ENCODE measurements at regions not wholly inside any gene's neighbourhood (a gene's known extent, or its start where the extent isn't known, plus 50 kb on each side); places are given as distances from the start of the nearest gene placed in this dataset.

GRCh38 chr19:56994251-56995017 is 125.4 kb upstream of the USP29 start:
- no peak for DNase-seq (ENCODE audit: low read depth, low spot score)

GRCh38 chr19:56995303-56995702 is 124.5 kb upstream of the USP29 start:
- TF ChIP-seq, protein P1, sequence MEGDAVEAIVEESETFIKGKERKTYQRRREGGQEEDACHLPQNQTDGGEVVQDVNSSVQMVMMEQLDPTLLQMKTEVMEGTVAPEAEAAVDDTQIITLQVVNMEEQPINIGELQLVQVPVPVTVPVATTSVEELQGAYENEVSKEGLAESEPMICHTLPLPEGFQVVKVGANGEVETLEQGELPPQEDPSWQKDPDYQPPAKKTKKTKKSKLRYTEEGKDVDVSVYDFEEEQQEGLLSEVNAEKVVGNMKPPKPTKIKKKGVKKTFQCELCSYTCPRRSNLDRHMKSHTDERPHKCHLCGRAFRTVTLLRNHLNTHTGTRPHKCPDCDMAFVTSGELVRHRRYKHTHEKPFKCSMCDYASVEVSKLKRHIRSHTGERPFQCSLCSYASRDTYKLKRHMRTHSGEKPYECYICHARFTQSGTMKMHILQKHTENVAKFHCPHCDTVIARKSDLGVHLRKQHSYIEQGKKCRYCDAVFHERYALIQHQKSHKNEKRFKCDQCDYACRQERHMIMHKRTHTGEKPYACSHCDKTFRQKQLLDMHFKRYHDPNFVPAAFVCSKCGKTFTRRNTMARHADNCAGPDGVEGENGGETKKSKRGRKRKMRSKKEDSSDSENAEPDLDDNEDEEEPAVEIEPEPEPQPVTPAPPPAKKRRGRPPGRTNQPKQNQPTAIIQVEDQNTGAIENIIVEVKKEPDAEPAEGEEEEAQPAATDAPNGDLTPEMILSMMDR (IDR thresholded peaks at IDR 0.05; ENCODE audit: insufficient read depth, low read length, missing control alignments), result no peak
- no peak for DNase-seq (ENCODE audit: low read depth, low spot score)
- POLR2A ChIA-PET, result no interaction called here

More at GRCh38 chr19:56994251-56995017, 125.4 kb upstream of the USP29 start:
- H3K4me3 ChIP-seq (ENCODE audit: low read depth, low read length), result no peak overlapping the region
- TF ChIP-seq, protein P1 (IDR thresholded peaks at IDR 0.05; ENCODE audit: insufficient read depth, low read length, missing control alignments), result no peak
- POLR2A ChIA-PET, result no interaction called here
- CTCF ChIA-PET, result no interaction called here

GRCh38 chr19:57002195-57002601 is 117.6 kb upstream of the USP29 start:
- ChIA-PET CTCF (no interaction called here), POLR2A (no interaction called here)
- no peak for DNase-seq (ENCODE audit: low read depth, low spot score)
- no peak overlapping the region for H3K4me3 ChIP-seq (ENCODE audit: low read depth, low read length)
- TF ChIP-seq, protein P1 (IDR thresholded peaks at IDR 0.05; ENCODE audit: insufficient read depth, low read length, missing control alignments), result no peak

More at GRCh38 chr19:56995303-56995702, 124.5 kb upstream of the USP29 start:
- H3K4me3 ChIP-seq (ENCODE audit: low read depth, low read length), result no peak overlapping the region
- CTCF ChIA-PET, result no interaction called here

DNA sequence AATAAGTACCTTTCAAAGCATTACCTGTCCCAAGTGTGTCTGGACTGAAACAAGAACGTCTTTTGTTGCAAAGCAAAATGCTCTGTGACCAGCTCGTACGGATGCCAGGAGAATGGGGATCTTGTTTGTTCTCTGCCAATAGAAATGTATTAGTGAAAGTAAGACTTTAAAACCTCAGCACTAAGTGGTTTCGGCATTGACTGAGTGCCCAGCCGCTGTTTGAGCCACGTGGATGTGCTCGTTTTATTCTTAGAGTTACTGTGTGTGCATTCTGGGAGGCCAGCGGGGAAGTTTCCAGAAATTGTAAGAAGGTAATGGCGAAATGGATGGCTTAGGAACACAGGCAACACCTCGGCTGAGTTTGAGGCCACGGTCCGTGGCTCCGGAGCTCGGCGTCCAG is 117.1 kb upstream of the USP29 start:
- ChIA-PET CTCF (no interaction called here), POLR2A (no interaction called here)
- no peak for DNase-seq (ENCODE audit: low read depth, low spot score)
- no peak overlapping the region for H3K4me3 ChIP-seq (ENCODE audit: low read depth, low read length)
- TF ChIP-seq, protein P1 (IDR thresholded peaks at IDR 0.05; ENCODE audit: insufficient read depth, low read length, missing control alignments), result no peak

- no peak overlapping the region for H3K4me3 ChIP-seq (ENCODE audit: low read depth, low read length)
- TF ChIP-seq, protein P1 (IDR thresholded peaks at IDR 0.05; ENCODE audit: insufficient read depth, low read length, missing control alignments), result no peak
- CTCF ChIA-PET, result no interaction called here
- POLR2A ChIA-PET, result no interaction called here
- no peak for DNase-seq (ENCODE audit: low read depth, low spot score)
Measured at GRCh38 chr19:57004418-57004817, 115.4 kb upstream of the USP29 start.

DNA sequence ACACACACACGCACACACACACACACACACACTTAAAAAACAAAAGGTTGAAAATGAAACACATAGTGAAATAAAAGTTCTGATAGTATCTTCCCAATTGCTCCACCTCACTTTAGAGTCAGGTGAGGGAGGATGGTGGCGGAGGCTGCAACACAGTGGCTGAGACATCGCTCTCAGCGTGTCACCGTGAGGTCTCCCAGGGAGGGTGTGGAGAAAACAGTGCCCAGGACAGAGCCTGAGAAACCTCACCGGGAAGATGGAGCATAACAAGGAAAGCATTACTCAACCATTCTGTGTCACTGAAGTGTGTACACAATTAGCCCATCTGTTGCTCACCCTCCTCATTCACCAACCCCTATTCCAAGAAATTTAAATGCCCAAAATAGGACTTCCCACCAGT is 111.4 kb upstream of the USP29 start:
- TF ChIP-seq, protein P1 (IDR thresholded peaks at IDR 0.05; ENCODE audit: insufficient read depth, low read length, missing control alignments), result no peak
- H3K4me3 ChIP-seq (ENCODE audit: low read depth, low read length), result no peak overlapping the region
- ChIA-PET POLR2A (no interaction called here), CTCF (no interaction called here)
- no peak for DNase-seq (ENCODE audit: low read depth, low spot score)
